Lung (tissue), 11 donors: ENCODE measurements at regions not wholly inside any gene's neighbourhood (a gene's known extent, or its start where the extent isn't known, plus 50 kb on each side); places are given as distances from the start of the nearest gene placed in this dataset.

Source experiments
- ATAC-seq: fragments of 200-7000 bp; cut with Tn5 transposase; one replicate; pipeline ENCODE4 v1.9.1; 2020; ENCODE audit warnings: moderate number of reproducible peaks; ENCODE audit not compliant: insufficient read depth, low FRiP score
- DNase-seq, 3 donors: peaks; one replicate each; pipeline ENCODE4 v3.0.0-alpha.2; 2013 to 2017
- H3K27ac ChIP-seq, 2 donors: one replicate each; pipeline ENCODE4 v1.5.1; 2013; ENCODE audit warnings: mild to moderate bottlenecking in 2 of 2, moderate library complexity in 2 of 2, control low read depth in 1 of 2, inconsistent platforms in 1 of 2, low read depth in 1 of 2, low read length in 1 of 2
- H3K27me3 ChIP-seq, 3 donors: one replicate each; pipeline ENCODE4 v1.5.1; 2013; ENCODE audit warnings: low read length in 2 of 3; ENCODE audit not compliant: control insufficient read depth in 3 of 3, insufficient read depth in 3 of 3
- H3K36me3 ChIP-seq, 4 donors: one replicate each; pipeline ENCODE4 v1.5.1; 2013; ENCODE audit warnings: low read length in 4 of 4, mild to moderate bottlenecking in 1 of 4, moderate library complexity in 1 of 4; ENCODE audit not compliant: control insufficient read depth in 4 of 4, insufficient read depth in 4 of 4
- H3K4me1 ChIP-seq, 5 donors: one replicate each; pipeline ENCODE4 v1.5.1; 2013; ENCODE audit warnings: low read length in 5 of 5, mild to moderate bottlenecking in 2 of 5, moderate library complexity in 1 of 5; ENCODE audit not compliant: control insufficient read depth in 5 of 5, insufficient read depth in 5 of 5
- H3K4me3 ChIP-seq: one replicate; pipeline ENCODE4 v1.5.1; 2013; ENCODE audit warnings: mild to moderate bottlenecking, control low read depth, moderate library complexity
- H3K9ac ChIP-seq, 2 donors: one replicate each; pipeline ENCODE4 v1.5.1; 2013; ENCODE audit warnings: low read length in 2 of 2, control low read depth in 1 of 2; ENCODE audit not compliant: insufficient read depth in 1 of 2
- H3K9me3 ChIP-seq, 4 donors: one replicate each; pipeline ENCODE4 v1.5.1; 2013; ENCODE audit warnings: low read length in 3 of 4, mild to moderate bottlenecking in 1 of 4, moderate library complexity in 1 of 4; ENCODE audit not compliant: control insufficient read depth in 4 of 4, insufficient read depth in 3 of 4
- WGBS, 2 donors: extraction: QIAGEN DNeasy Blood & Tissue Kit; methylation state at CpG; one replicate each; pipeline ENCODE4 v1.1.7; 2013; 5-methylcytosine and 5-hydroxymethylcytosine counted together
- TF ChIP-seq, protein P1 (sequence below): IDR thresholded peaks from 2 replicates; pipeline ENCODE4 v1.5.1; 2012; ENCODE audit warnings: mild to moderate bottlenecking; ENCODE audit errors: control extremely low read depth, extremely low read depth
- donor health status: control.
- donor health status: control.
- donor health status: Bipolar disorder and iron deficiency.
- donor health status: healthy.
- donor health status: DM: yes; HTN: yes; CAD: no.

DNA sequence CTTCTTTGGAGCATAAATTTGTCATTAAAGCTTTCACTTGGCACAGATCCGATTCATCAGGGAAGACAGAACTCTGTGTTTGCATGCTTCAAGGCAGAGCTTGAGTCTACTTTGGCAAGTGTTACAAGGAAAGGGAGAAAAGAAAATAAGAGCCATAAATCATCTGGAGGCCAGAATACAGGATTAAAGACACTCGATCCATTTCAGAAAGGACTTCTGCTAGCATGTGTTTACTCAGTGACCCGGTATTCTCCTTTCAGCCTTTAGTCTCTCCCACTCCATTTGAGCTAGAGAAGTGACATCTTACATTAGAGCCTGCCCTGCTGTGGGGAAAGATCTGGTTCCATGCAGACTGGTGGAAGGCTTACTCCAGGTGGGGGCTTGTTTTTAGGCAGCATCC lies 306.4 kb downstream of the KLF5 start:
- 49 to 76% methylated on average over 3 of the region's 3 CpGs for WGBS, 2 donors
- TF ChIP-seq, protein P1, sequence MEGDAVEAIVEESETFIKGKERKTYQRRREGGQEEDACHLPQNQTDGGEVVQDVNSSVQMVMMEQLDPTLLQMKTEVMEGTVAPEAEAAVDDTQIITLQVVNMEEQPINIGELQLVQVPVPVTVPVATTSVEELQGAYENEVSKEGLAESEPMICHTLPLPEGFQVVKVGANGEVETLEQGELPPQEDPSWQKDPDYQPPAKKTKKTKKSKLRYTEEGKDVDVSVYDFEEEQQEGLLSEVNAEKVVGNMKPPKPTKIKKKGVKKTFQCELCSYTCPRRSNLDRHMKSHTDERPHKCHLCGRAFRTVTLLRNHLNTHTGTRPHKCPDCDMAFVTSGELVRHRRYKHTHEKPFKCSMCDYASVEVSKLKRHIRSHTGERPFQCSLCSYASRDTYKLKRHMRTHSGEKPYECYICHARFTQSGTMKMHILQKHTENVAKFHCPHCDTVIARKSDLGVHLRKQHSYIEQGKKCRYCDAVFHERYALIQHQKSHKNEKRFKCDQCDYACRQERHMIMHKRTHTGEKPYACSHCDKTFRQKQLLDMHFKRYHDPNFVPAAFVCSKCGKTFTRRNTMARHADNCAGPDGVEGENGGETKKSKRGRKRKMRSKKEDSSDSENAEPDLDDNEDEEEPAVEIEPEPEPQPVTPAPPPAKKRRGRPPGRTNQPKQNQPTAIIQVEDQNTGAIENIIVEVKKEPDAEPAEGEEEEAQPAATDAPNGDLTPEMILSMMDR: no peak
- no peaks in the 10 kb centered on the region for H3K36me3 ChIP-seq
- H3K27me3 ChIP-seq: no peaks in the 10 kb centered on the region
- no peak overlapping the region for H3K9ac ChIP-seq
- H3K4me3 ChIP-seq: no peak overlapping the region
- ATAC-seq (no peak), DNase-seq (peak in 1 of 3 donors; percentile 3)
- no peak overlapping the region for H3K27ac ChIP-seq
- no peaks in the 10 kb centered on the region for H3K4me1 ChIP-seq
- H3K9me3 ChIP-seq: no peaks in the 10 kb centered on the region

DNA sequence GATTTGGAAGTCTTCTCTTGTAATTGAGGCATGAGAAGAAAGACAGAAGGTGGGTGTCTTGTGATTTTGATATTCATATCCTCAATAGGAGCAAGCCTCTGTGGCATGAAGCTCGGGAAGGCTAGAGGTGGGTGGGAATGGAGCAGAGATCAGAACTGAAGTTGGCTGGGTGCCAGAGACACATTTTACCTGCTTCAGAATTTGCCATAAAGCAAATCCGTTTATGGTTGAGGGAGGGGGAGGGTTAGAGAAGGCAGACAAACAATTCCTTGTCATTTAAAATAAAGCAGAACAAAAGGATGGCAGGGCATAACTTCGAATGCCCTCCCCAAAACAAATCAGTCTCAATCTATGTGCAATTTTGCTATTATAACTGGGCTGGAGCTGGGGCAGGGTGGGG lies 305.9 kb downstream of the KLF5 start:
- no peak for ATAC-seq
- H3K4me1 ChIP-seq: no peaks in the 10 kb centered on the region
- TF ChIP-seq, protein P1: no peak
- no peak overlapping the region for H3K4me3 ChIP-seq
- no peaks in the 10 kb centered on the region for H3K27me3 ChIP-seq
- no peak overlapping the region for H3K27ac ChIP-seq
- H3K9ac ChIP-seq: no peak overlapping the region
- no peaks in the 10 kb centered on the region for H3K36me3 ChIP-seq
- DNase-seq: peak in 1 of 3 donors; percentile 3
- 54 to 71% methylated on average over 3 of the region's 3 CpGs for WGBS, 2 donors
- H3K9me3 ChIP-seq: no peaks in the 10 kb centered on the region

DNA sequence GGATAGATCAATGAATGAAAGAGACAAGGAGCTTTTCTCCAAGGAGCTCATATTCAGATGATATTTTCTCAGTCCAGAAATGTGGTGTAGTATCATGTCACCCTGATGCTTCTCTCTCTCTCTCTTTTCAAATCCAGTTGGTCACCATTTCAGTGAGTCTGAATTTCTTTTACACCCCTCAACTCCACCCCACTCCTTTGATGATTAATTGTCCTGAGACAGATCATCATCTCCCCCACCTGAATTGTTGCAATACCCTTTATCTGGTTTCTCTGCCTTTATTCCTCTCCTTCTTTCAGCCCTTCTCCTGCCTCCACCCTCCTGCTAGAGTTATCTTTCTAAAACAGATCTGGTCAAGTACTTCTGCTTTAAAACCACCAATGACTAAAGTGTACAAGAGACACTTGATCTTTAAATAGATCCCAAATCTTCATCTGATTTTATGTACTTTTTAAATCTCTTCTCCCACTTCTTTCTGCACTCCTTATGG lies 299.8 kb downstream of the KLF5 start:
- Histone ChIP-seq H3K9ac (no peak overlapping the region), H3K27ac (no peak overlapping the region), H3K36me3 (no peaks in the 10 kb centered on the region), H3K4me3 (no peak overlapping the region), H3K9me3 (no peaks in the 10 kb centered on the region), H3K27me3 (no peaks in the 10 kb centered on the region), H3K4me1 (no peaks in the 10 kb centered on the region)
- ATAC-seq (no peak), DNase-seq (no peak)
- TF ChIP-seq, protein P1: no peak

DNA sequence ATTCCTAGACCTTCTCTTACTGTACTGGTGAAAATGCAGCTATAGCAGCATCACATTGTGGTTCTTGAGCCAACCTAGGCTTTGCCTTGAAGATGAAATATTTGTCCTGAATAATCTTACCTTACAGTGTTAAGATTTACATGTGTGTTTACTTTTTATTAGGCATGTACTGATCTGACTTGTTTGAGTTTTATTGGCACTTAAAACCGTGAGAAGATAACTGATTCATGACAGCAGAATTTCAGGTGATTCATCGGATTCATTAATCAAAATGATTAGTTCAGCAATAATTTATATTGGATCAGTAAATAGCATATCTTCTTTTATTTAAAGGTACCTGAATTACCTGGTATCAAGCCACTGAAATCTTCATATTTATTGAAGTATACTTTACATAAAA lies 296.3 kb downstream of the KLF5 start:
- no peaks in the 10 kb centered on the region for H3K36me3 ChIP-seq
- H3K4me1 ChIP-seq: no peaks in the 10 kb centered on the region
- no peak for DNase-seq
- H3K4me3 ChIP-seq: no peak overlapping the region
- no peaks in the 10 kb centered on the region for H3K9me3 ChIP-seq
- no peak for ATAC-seq
- no peak overlapping the region for H3K9ac ChIP-seq
- no peak overlapping the region for H3K27ac ChIP-seq
- WGBS, 2 donors: 84 to 85% methylated on average over 2 of the region's 2 CpGs
- no peaks in the 10 kb centered on the region for H3K27me3 ChIP-seq
- TF ChIP-seq, protein P1: no peak
